RPMI8226 (cell line): ENCODE measurements at regions not wholly inside any gene's neighbourhood (a gene's known extent, or its start where the extent isn't known, plus 50 kb on each side); places are given as distances from the start of the nearest gene placed in this dataset.

Source experiments
- DNase-seq: peaks from one replicate; pipeline ENCODE4 v3.0.0-alpha.2; 2015

- DNase-seq: no peak
These were observed 134.9 kb downstream of the JCAD start for GRCh38 chr10:29924436-29924835.

- peak; percentile 53 for DNase-seq
These were observed 135.9 kb downstream of the JCAD start for GRCh38 chr10:29923416-29923965.

GRCh38 chr10:29922892-29923291, 136.5 kb downstream of the JCAD start:
- DNase-seq: no peak

- peak; percentile 51 for DNase-seq
These were observed 137.2 kb downstream of the JCAD start for GRCh38 chr10:29922226-29922625.

- DNase-seq: no peak
These were observed 138.3 kb downstream of the JCAD start for GRCh38 chr10:29921071-29921446.

- no peak for DNase-seq
These were observed 138.8 kb downstream of the JCAD start for GRCh38 chr10:29920408-29921070.

- DNase-seq: no peak
These were observed 140.6 kb downstream of the JCAD start for GRCh38 chr10:29918623-29919400.

- no peak for DNase-seq
These were observed 142.1 kb downstream of the JCAD start for GRCh38 chr10:29917311-29917710.

- DNase-seq: no peak
These were observed 142.7 kb downstream of the JCAD start for GRCh38 chr10:29916669-29917068.

GRCh38 chr10:29914986-29915785, 144.2 kb downstream of the JCAD start:
- DNase-seq: no peak

- peak; percentile 51 for DNase-seq
These were observed 150.4 kb downstream of the JCAD start for GRCh38 chr10:29908962-29909361.

- no peak for DNase-seq
These were observed 158.5 kb downstream of the JCAD start for GRCh38 chr10:29900865-29901264.

- DNase-seq: no peak
These were observed 161.2 kb downstream of the JCAD start for GRCh38 chr10:29897999-29898716.

- no peak for DNase-seq
These were observed 162.0 kb downstream of the JCAD start for GRCh38 chr10:29897430-29897829.

GRCh38 chr10:29896053-29896452, 163.3 kb downstream of the JCAD start:
- DNase-seq: no peak

GRCh38 chr10:29895456-29895855, 163.9 kb downstream of the JCAD start:
- no peak for DNase-seq

GRCh38 chr10:29888321-29888720, 171.1 kb downstream of the JCAD start:
- DNase-seq: no peak

GRCh38 chr10:29886299-29886698, 173.1 kb downstream of the JCAD start:
- no peak for DNase-seq

- no peak for DNase-seq
These were observed 176.2 kb downstream of the JCAD start for GRCh38 chr10:29883231-29883630.

GRCh38 chr10:29882766-29883165, 176.6 kb downstream of the JCAD start:
- no peak for DNase-seq

GRCh38 chr10:29881811-29882210, 177.6 kb downstream of the JCAD start:
- DNase-seq: no peak

- no peak for DNase-seq
These were observed 178.0 kb downstream of the JCAD start for GRCh38 chr10:29881336-29881771.

GRCh38 chr10:29880856-29881255, 178.5 kb downstream of the JCAD start:
- DNase-seq: no peak
